SK-N-MC (cell line): ENCODE measurements at regions not wholly inside any gene's neighbourhood (a gene's known extent, or its start where the extent isn't known, plus 50 kb on each side); places are given as distances from the start of the nearest gene placed in this dataset.

Experiments
- DNase-seq: peaks from one replicate; pipeline ENCODE4 v3.0.0-alpha.2; 2011; ENCODE audit warnings: low read depth, low spot score
- H3K27ac ChIP-seq: fragments of 200-600 bp; sonication (generic); 2 replicates; pipeline ENCODE4 v1.5.1; 2016; ENCODE audit warnings: mixed run types
- H3K36me3 ChIP-seq: fragments of 200-600 bp; sonication (generic); 2 replicates; pipeline ENCODE4 v1.6.1; 2017; ENCODE audit warnings: antibody characterized with exemption, low read length, mixed read lengths; ENCODE audit not compliant: insufficient read depth
- H3K4me3 ChIP-seq: fragments of 200-600 bp; sonication (generic); 2 replicates; pipeline ENCODE4 v1.5.1; 2016
- H3K9ac ChIP-seq: fragments of 200-600 bp; sonication (generic); 2 replicates; pipeline ENCODE4 v1.8.0; 2017; ENCODE audit warnings: mixed run types, mixed read lengths; ENCODE audit not compliant: insufficient read length
- H3K9me3 ChIP-seq: fragments of 200-600 bp; sonication (generic); 2 replicates; pipeline ENCODE4 v1.6.1; 2017; ENCODE audit warnings: low read depth, mild to moderate bottlenecking, antibody characterized with exemption, low read length, moderate library complexity, mixed read lengths
- EZH2 ChIP-seq: fragments of 200-600 bp; sonication (generic); IDR thresholded peaks from one replicate; pipeline ENCODE4 v1.6.1; 2017; ENCODE audit warnings: antibody characterized with exemption
- FOXP2 ChIP-seq: optimal IDR thresholded peaks from 2 replicates; pipeline ENCODE3; 2011; ENCODE audit warnings: mild to moderate bottlenecking, moderate library complexity; ENCODE audit not compliant: insufficient read depth; ENCODE audit errors: extremely low read length, control extremely low read depth
- POLR2AphosphoS5 ChIP-seq: IDR thresholded peaks from 2 replicates; pipeline ENCODE4 v1.6.1; 2012; ENCODE audit warnings: mild to moderate bottlenecking, low read depth, low read length, borderline replicate concordance

DNA sequence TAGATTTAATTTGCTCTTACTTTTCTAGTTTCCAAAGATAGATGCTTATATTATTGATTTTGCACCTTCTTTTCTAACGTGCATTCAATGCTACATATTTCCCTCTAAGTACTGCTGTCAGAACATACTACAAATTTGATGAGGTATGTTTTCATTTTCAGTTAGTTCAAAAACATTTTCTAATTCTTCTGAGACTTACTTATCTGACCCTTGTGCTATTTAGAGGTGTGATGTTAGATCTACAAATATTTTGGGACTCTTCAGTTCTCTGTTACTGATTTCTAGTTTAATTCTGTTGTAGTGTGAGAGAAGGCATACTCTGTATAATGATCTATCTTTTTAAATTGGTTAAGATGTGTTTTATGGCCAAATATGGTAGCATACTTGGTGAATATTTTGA is 97.8 kb upstream of the TMEM168 start:
- DNase-seq: no peak
- H3K27ac ChIP-seq: no peak overlapping the region
- TF ChIP-seq FOXP2 (no peak), POLR2AphosphoS5 (no peak), EZH2 (no peak)
- no peak overlapping the region for H3K4me3 ChIP-seq
- H3K36me3 ChIP-seq: no peaks in the 10 kb centered on the region
- no peak overlapping the region for H3K9ac ChIP-seq
- H3K9me3 ChIP-seq: no peaks in the 10 kb centered on the region

DNA sequence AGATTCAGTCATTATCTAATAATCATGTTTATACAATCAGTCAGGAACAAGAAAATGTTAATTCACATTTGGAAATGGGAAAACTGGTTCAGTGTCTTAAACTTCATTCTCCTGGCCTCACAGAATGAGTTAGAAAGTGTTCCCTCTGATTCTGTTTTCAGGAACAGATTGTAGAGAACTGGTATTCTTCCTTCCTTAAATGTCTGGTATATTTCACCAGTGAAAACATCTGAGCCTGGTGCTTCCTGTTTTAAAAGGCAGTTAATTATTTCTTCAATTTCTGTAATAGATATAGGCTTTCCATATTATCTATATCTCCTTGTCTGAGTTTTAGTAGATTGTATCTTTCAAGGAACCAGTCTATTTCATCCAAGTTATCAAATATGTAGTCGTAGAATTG is 97.1 kb upstream of the TMEM168 start:
- no peaks in the 10 kb centered on the region for H3K9me3 ChIP-seq
- H3K27ac ChIP-seq: no peak overlapping the region
- no peak for DNase-seq
- no peak for TF ChIP-seq POLR2AphosphoS5
- H3K4me3 ChIP-seq: no peak overlapping the region
- no peaks in the 10 kb centered on the region for H3K36me3 ChIP-seq
- no peak overlapping the region for H3K9ac ChIP-seq

DNA sequence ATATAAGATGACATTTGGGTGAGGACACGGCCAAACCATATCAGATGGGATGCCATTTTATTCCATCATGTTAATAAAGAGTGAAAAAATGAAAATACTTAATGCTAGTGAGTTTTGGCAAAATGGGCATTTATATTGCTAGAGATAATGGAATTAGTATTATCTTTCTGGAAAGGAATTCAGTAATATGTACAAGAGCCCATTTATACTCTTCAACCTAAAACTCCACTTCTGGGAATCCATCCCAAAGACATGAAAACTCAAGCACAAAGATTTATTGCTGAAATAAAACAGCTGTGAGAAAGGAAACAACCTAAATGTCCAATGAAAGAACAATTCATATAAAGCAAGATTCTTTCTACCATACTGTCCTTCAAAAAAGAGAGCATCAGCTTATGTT is 96.0 kb upstream of the TMEM168 start:
- H3K9me3 ChIP-seq: no peaks in the 10 kb centered on the region
- no peak overlapping the region for H3K27ac ChIP-seq
- no peak for DNase-seq
- TF ChIP-seq EZH2 (no peak), POLR2AphosphoS5 (no peak), FOXP2 (no peak)
- no peak overlapping the region for H3K4me3 ChIP-seq
- H3K9ac ChIP-seq: no peak overlapping the region
- H3K36me3 ChIP-seq: no peaks in the 10 kb centered on the region

DNA sequence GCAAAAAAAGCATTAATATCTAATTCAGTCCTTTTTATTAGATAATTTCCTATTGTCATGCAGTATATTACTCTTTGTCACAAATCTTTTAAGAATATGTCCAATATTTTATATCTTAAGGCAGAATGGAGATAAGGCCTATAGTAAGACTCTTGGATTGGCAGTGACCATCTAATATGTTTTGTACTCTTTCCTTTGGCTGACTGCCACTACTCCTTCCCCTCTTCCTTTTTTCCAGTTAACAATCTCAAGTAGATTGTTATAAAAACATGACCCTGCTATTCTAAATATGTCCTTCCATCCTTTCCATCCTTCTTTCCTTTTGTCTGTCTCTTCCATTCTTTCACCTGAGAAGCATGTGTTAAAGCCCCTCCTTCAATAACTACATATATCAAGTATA is 92.8 kb upstream of the TMEM168 start:
- no peaks in the 10 kb centered on the region for H3K36me3 ChIP-seq
- no peak for DNase-seq
- H3K27ac ChIP-seq: no peak overlapping the region
- no peak for TF ChIP-seq POLR2AphosphoS5
- no peak for TF ChIP-seq EZH2
- no peak for TF ChIP-seq FOXP2
- no peak overlapping the region for H3K9ac ChIP-seq
- H3K4me3 ChIP-seq: no peak overlapping the region
- H3K9me3 ChIP-seq: no peaks in the 10 kb centered on the region

DNA sequence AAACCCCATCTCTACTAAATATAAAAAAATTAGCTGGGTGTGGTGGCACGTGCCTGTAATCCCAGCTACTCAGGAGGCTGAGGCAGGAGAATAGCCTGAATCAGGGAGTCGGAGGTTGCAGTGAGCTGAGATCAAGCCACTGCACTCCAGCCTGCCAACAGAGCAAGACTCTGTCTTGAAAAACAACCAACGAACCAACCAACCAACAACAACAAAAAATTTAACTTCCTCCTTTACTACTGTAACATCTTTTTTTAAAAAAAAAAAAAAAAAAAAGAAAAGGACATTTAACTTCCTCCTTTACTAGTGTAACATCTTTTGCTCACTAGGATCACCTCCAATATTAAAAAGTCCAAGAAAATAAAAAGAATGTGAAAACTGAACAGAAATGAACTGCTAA is 92.3 kb upstream of the TMEM168 start:
- no peak overlapping the region for H3K9ac ChIP-seq
- TF ChIP-seq POLR2AphosphoS5 (no peak), FOXP2 (no peak)
- no peaks in the 10 kb centered on the region for H3K9me3 ChIP-seq
- no peaks in the 10 kb centered on the region for H3K36me3 ChIP-seq
- no peak overlapping the region for H3K4me3 ChIP-seq
- DNase-seq: no peak
- H3K27ac ChIP-seq: no peak overlapping the region

DNA sequence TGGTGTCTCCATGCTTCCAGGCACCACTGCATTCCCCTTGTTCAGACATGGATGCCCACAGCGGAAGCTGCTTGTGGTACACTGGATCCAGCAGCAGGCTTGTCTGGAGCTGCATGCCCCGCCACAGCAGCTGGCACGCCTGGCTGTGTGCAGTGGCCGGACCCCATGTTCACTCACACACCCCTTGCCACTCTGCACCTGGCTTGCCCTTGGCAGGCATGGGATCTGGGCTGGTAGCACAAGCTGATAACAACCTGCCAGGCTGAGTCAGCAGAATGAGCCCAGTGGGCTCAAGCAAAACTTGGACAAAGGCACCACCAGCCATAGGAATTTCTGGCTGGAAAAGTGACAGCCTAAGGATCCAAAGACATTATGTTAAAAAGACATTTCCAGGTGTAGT is 91.8 kb upstream of the TMEM168 start:
- H3K9ac ChIP-seq: no peak overlapping the region
- H3K36me3 ChIP-seq: no peaks in the 10 kb centered on the region
- H3K4me3 ChIP-seq: no peak overlapping the region
- no peak overlapping the region for H3K27ac ChIP-seq
- no peak for DNase-seq
- TF ChIP-seq POLR2AphosphoS5 (no peak), EZH2 (no peak), FOXP2 (no peak)
- no peaks in the 10 kb centered on the region for H3K9me3 ChIP-seq

DNA sequence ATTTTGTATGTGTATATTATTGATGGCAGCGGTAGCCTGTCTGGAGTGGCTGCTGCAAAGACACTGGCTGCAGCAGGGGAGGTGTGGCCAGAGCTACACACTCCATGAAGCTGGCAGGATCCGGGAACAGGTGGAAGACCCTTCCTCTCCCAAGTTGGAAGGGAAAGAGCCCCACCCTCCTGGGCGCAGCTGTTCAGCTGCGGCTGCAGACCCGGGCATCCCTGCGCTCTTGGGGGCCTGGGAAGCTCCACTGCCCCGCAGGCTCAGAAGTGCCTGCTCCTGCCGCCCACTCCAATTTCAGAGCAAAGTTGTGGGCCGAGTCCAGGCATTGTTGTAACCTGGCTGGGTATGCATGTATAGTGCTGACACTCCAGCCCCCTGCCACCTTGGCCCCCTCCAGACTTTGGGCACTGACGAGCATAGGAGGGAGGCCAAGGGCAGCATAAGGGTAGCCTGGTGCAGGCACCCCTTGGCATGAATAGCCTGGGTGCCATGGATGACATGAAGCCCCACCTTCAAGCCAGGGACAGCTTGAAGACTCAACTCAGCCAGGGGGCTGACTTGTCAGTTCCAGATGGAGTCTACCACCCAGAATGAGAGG is 90.7 kb upstream of the TMEM168 start:
- TF ChIP-seq EZH2: no peak
- TF ChIP-seq POLR2AphosphoS5: no peak
- no peak for TF ChIP-seq FOXP2
- no peak for DNase-seq

DNA sequence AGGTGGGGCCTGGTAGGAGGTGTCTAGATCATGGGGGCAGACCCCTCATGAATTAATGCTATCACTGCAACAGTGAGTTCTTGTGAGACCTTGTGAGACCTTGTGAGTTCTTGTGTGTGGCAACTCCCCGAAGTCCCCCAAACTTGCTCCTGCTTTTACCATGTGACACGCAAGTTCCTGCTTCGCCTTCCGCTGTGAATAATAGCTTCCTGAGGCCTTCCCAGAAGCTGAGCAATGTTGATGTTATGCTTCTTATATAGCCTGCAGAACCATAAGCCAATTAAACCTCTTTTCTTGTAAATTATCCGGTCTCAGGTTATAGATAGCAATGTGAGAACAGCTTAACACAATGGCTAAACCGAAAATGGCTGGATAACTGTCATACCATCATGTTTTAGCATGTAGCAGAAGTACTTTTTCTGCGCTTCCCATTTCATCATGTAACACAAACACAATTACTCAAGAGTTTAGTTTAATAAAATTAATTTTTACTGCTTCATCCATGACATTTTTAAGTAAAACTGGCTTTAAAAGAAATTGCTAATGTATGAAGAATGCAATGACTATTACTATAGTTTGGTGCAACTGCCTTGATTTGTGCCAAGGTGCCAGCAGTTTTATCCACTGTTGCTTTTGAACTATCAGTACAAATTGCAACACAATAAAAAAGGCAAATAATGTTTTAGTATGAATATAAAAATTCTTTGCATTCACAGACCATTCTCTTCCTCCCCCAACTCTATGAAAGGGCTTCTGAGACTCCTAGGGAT is 87.7 kb upstream of the TMEM168 start:
- Histone ChIP-seq H3K4me3 (no peak overlapping the region), H3K36me3 (no peaks in the 10 kb centered on the region), H3K27ac (no peak overlapping the region), H3K9ac (no peak overlapping the region), H3K9me3 (no peaks in the 10 kb centered on the region)
- DNase-seq: no peak
- TF ChIP-seq POLR2AphosphoS5: no peak
- no peak for TF ChIP-seq FOXP2
- TF ChIP-seq EZH2: no peak

More for the DNA sequence above, 90.7 kb upstream of the TMEM168 start:
- Histone ChIP-seq H3K9ac (no peak overlapping the region), H3K9me3 (no peaks in the 10 kb centered on the region), H3K27ac (no peak overlapping the region), H3K4me3 (no peak overlapping the region), H3K36me3 (no peaks in the 10 kb centered on the region)

DNA sequence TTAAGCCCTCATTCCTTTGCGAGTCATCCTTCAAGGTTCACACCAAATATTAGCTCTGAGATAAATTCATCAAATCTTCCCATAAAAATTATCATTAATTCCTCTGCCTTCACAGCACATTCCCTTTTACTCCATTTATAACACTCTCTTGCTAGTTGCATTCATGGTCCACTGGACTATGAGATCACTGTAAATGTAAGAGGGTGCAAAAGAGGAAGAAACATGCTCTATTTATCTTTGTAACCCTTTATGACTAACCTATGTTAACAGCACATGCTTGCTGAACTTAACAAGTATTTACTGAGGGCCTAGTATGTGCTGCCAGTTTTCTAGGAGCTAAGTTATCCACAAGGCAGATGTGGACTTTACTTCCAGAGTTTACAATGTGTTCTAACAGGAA is 86.7 kb upstream of the TMEM168 start:
- no peak overlapping the region for H3K4me3 ChIP-seq
- TF ChIP-seq EZH2 (no peak), POLR2AphosphoS5 (no peak), FOXP2 (no peak)
- no peaks in the 10 kb centered on the region for H3K36me3 ChIP-seq

More for the DNA sequence above, 86.7 kb upstream of the TMEM168 start:
- DNase-seq: no peak
- no peaks in the 10 kb centered on the region for H3K9me3 ChIP-seq
- no peak overlapping the region for H3K27ac ChIP-seq
- H3K9ac ChIP-seq: no peak overlapping the region
